Nephron (organoid): ENCODE measurements at regions not wholly inside any gene's neighbourhood (a gene's known extent, or its start where the extent isn't known, plus 50 kb on each side); places are given as distances from the start of the nearest gene placed in this dataset.

Source experiments
- H3K27ac Mint-ChIP-seq, 3 experiments: 2 replicates each; pipeline ENCODE4 v1.8.0; 2020; ENCODE audit warnings: mixed read lengths in 3 of 3, mild to moderate bottlenecking in 2 of 3, moderate library complexity in 1 of 3
- H3K27me3 Mint-ChIP-seq: 2 replicates; pipeline ENCODE4 v1.8.0; 2021; ENCODE audit warnings: low read depth, mild to moderate bottlenecking, moderate library complexity, mixed read lengths
- H3K36me3 Mint-ChIP-seq: 2 replicates; pipeline ENCODE4 v1.8.0; 2020; ENCODE audit warnings: low read depth, mixed read lengths
- H3K4me1 Mint-ChIP-seq: 2 replicates; pipeline ENCODE4 v1.8.0; 2020; ENCODE audit warnings: mixed read lengths
- H3K4me3 Mint-ChIP-seq, 3 experiments: 2 replicates each; pipeline ENCODE4 v1.8.0; 2020; ENCODE audit warnings: mild to moderate bottlenecking in 3 of 3, mixed read lengths in 3 of 3, moderate library complexity in 2 of 3
- H3K9me3 Mint-ChIP-seq: 2 replicates; pipeline ENCODE4 v1.8.0; 2020; ENCODE audit warnings: mixed read lengths
- CTCF ChIP-seq, 3 experiments: fragments of 200-600 bp; sonication (generic); IDR thresholded peaks; one replicate each; pipeline ENCODE4 v1.5.0; 2021; ENCODE audit warnings: antibody characterized with exemption in 3 of 3; ENCODE audit not compliant: unreplicated experiment in 3 of 3

DNA sequence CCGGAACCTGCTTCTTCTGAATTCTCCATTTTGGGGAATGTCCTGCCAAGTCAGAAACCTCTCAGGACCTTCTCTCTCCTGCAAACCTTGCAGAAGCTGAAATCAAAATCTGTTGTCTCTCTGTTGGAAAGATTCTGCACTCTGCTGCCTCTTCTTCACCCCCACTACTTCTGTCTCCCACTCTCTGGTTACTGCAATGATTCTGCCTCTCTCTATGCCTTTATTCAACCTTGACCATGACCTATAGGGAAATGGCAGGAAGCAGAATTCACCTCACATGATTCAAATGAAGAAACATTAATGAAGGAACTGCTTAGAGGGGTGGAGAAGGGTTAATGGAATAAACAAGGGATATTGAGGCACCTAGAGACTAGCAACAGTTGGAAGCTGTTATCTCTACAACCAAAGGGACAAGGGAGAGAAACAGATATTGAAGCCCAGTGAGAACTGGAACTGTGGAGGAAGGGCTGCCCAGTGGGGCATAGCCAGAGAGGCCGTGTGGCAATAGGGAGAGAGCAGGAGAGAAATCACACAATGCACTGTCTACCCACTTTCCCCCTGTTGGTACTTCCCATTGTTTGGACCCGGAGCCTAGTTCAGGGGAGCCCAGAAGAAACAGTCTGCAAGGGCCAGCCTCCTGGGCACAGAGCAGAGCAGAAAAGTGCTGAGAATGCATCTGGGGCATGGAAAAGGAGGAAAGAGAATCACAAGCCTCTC lies 76.1 kb upstream of the JUN start:
- TF ChIP-seq CTCF (IDR thresholded peaks at IDR 0.05; ENCODE audit: unreplicated experiment in 3 of 3) = no peak
- Mint-ChIP-seq H3K27ac (peak overlapping the region in 2 of 3 experiments; percentile 24 to 63), H3K4me1 (peaks cover 50% of the 10 kb centered on the region), H3K36me3 (no peaks in the 10 kb centered on the region), H3K27me3 (no peaks in the 10 kb centered on the region), H3K9me3 (no peaks in the 10 kb centered on the region), H3K4me3 (no peak overlapping the region)

DNA sequence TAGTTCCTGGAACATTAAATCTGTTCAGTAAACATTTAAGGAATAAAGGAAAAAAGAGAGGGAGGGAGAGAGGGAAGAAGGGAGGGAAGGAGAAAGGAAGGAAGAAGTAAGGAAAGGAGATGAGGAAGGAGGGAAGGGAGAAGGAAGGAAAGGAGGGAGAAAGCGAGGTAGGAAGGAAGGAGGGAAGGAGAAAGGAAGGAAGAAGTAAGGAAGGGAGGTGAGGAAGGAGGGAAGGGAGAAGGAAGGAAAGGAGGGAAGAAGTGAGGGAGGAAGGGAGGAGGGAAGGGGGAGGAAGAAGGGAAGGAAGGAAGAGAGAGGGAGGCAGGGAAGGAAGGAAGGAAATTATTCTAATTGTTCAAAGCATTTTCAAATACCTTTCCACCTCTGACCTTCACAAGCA lies 77.2 kb upstream of the JUN start:
- Mint-ChIP-seq H3K4me3 (no peak overlapping the region), H3K9me3 (no peaks in the 10 kb centered on the region), H3K36me3 (no peaks in the 10 kb centered on the region), H3K27me3 (no peaks in the 10 kb centered on the region), H3K27ac (peak overlapping the region in 1 of 3 experiments; percentile 54), H3K4me1 (peaks cover 50% of the 10 kb centered on the region)
- TF ChIP-seq CTCF (IDR thresholded peaks at IDR 0.05; ENCODE audit: unreplicated experiment in 3 of 3) = no peak

DNA sequence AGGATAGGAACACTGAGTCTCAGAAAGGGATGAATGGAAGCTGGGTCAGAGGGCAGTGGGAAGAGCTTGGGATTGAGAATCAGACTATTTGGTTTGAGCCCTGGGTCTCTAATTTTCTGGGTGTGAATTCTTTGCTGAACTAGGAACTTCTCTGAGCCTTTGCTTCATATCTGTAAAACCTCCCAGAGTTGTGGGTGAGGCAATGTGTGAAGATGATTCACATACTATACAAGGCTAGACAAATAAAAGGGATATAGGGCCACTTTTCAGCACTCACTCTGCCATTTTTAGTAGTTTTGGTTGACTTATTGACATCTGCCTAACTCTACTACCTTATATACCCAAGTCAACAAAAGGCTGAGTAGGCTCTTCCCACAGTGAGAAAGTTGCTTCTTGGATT lies 77.7 kb upstream of the JUN start:
- H3K4me3 Mint-ChIP-seq = no peak overlapping the region
- no peaks in the 10 kb centered on the region for H3K9me3 Mint-ChIP-seq
- TF ChIP-seq CTCF (IDR thresholded peaks at IDR 0.05; ENCODE audit: unreplicated experiment in 3 of 3) = no peak
- H3K27ac Mint-ChIP-seq = no peak overlapping the region
- H3K27me3 Mint-ChIP-seq = no peaks in the 10 kb centered on the region
- H3K36me3 Mint-ChIP-seq = no peaks in the 10 kb centered on the region
- H3K4me1 Mint-ChIP-seq = peaks cover 50% of the 10 kb centered on the region

- no peak for TF ChIP-seq CTCF (IDR thresholded peaks at IDR 0.05; ENCODE audit: unreplicated experiment in 3 of 3)
- no peak overlapping the region for H3K4me3 Mint-ChIP-seq
- peak overlapping the region; percentile 3 to 75 (median 55) for H3K27ac Mint-ChIP-seq
- H3K9me3 Mint-ChIP-seq = no peaks in the 10 kb centered on the region
- H3K4me1 Mint-ChIP-seq = peaks cover 55% of the 10 kb centered on the region
- no peaks in the 10 kb centered on the region for H3K27me3 Mint-ChIP-seq
- H3K36me3 Mint-ChIP-seq = no peaks in the 10 kb centered on the region
These were observed 79.0 kb upstream of the JUN start for GRCh38 chr1:58862728-58863385.

- Mint-ChIP-seq H3K4me1 (peaks cover 45% of the 10 kb centered on the region), H3K36me3 (no peaks in the 10 kb centered on the region), H3K4me3 (no peak overlapping the region), H3K9me3 (no peaks in the 10 kb centered on the region), H3K27me3 (no peaks in the 10 kb centered on the region), H3K27ac (no peak overlapping the region)
- no peak for TF ChIP-seq CTCF (IDR thresholded peaks at IDR 0.05; ENCODE audit: unreplicated experiment in 3 of 3)
These were observed 80.8 kb upstream of the JUN start for GRCh38 chr1:58864654-58865053.

- Mint-ChIP-seq H3K36me3 (no peaks in the 10 kb centered on the region), H3K27ac (no peak overlapping the region), H3K9me3 (no peaks in the 10 kb centered on the region), H3K4me1 (peaks cover 31% of the 10 kb centered on the region), H3K27me3 (no peaks in the 10 kb centered on the region), H3K4me3 (no peak overlapping the region)
- TF ChIP-seq CTCF (IDR thresholded peaks at IDR 0.05; ENCODE audit: unreplicated experiment in 3 of 3) = no peak
These were observed 82.7 kb upstream of the JUN start for GRCh38 chr1:58866578-58866977.
